Vagina (tissue), 2 donors: ENCODE measurements at regions not wholly inside any gene's neighbourhood (a gene's known extent, or its start where the extent isn't known, plus 50 kb on each side); places are given as distances from the start of the nearest gene placed in this dataset.

Experiments used
- DNase-seq, 2 donors: peaks; one replicate each; pipeline ENCODE4 v3.0.0-alpha.2; 2017; ENCODE audit errors: extremely low spot score in 2 of 2
- H3K27ac ChIP-seq: fragments of 200-600 bp; sonication (generic); one replicate; pipeline ENCODE4 v1.5.1; 2019
- H3K27me3 ChIP-seq: fragments of 200-600 bp; sonication (generic); one replicate; pipeline ENCODE4 v1.5.1; 2019
- H3K36me3 ChIP-seq, 2 donors: fragments of 200-600 bp; sonication (generic); one replicate each; pipeline ENCODE4 v1.5.1; 2017 to 2019
- H3K4me1 ChIP-seq: fragments of 200-600 bp; sonication (generic); one replicate; pipeline ENCODE4 v1.5.1; 2019
- H3K4me3 ChIP-seq, 2 donors: fragments of 200-600 bp; sonication (generic); 1 replicate in 1 of 2; 2 replicates in 1 of 2; pipeline ENCODE4 v1.5.1; 2016 to 2019
- H3K9me3 ChIP-seq: fragments of 200-600 bp; sonication (generic); one replicate; pipeline ENCODE4 v1.5.1; 2019
- POLR2A ChIP-seq, 2 donors: fragments of 450-650 bp; IDR thresholded peaks; one replicate each; pipeline ENCODE4 v1.6.1; 2017; ENCODE audit warnings: antibody characterized with exemption in 2 of 2, mild to moderate bottlenecking in 2 of 2, moderate library complexity in 2 of 2
- POLR2AphosphoS5 ChIP-seq, 2 donors: sonication (generic); formaldehyde crosslinking; IDR thresholded peaks; one replicate each; pipeline ENCODE4 v1.9.0; 2017; ENCODE audit warnings: antibody characterized with exemption in 2 of 2, mild to moderate bottlenecking in 2 of 2, low read depth in 1 of 2; ENCODE audit not compliant: insufficient read depth in 1 of 2
- intact Hi-C: fragments of 100-400 bp; cut with DNase I; formaldehyde crosslinking; loops from one replicate; pipeline ENCODE4 v1.15.1; 2023
- TF ChIP-seq, protein P1 (sequence below), 3 experiments: fragments of 450-650 bp in 2 of 3; fragments of 200-600 bp in 1 of 3; sonication (generic) in 1 of 3; IDR thresholded peaks; one replicate each; pipeline ENCODE4 v1.5.1; 2017 to 2019; ENCODE audit warnings: antibody characterized with exemption in 3 of 3, mild to moderate bottlenecking in 2 of 3, moderate library complexity in 2 of 3

GRCh38 chr13:37230346-37230745, 124.9 kb upstream of the CSNK1A1L start:
- DNase-seq = no peak
- TF ChIP-seq POLR2AphosphoS5 (IDR thresholded peaks at IDR 0.05; ENCODE audit: insufficient read depth in 1 of 2, low read depth in 1 of 2) (no peak), POLR2A (IDR thresholded peaks at IDR 0.05) (no peak)
- TF ChIP-seq, protein P1, sequence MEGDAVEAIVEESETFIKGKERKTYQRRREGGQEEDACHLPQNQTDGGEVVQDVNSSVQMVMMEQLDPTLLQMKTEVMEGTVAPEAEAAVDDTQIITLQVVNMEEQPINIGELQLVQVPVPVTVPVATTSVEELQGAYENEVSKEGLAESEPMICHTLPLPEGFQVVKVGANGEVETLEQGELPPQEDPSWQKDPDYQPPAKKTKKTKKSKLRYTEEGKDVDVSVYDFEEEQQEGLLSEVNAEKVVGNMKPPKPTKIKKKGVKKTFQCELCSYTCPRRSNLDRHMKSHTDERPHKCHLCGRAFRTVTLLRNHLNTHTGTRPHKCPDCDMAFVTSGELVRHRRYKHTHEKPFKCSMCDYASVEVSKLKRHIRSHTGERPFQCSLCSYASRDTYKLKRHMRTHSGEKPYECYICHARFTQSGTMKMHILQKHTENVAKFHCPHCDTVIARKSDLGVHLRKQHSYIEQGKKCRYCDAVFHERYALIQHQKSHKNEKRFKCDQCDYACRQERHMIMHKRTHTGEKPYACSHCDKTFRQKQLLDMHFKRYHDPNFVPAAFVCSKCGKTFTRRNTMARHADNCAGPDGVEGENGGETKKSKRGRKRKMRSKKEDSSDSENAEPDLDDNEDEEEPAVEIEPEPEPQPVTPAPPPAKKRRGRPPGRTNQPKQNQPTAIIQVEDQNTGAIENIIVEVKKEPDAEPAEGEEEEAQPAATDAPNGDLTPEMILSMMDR (IDR thresholded peaks at IDR 0.05) = no peak
- Histone ChIP-seq H3K9me3 (no peaks in the 10 kb centered on the region), H3K4me3 (no peak overlapping the region), H3K27me3 (no peaks in the 10 kb centered on the region), H3K36me3 (no peaks in the 10 kb centered on the region), H3K27ac (no peak overlapping the region), H3K4me1 (no peaks in the 10 kb centered on the region)
- intact Hi-C loops = no loop called here

DNA sequence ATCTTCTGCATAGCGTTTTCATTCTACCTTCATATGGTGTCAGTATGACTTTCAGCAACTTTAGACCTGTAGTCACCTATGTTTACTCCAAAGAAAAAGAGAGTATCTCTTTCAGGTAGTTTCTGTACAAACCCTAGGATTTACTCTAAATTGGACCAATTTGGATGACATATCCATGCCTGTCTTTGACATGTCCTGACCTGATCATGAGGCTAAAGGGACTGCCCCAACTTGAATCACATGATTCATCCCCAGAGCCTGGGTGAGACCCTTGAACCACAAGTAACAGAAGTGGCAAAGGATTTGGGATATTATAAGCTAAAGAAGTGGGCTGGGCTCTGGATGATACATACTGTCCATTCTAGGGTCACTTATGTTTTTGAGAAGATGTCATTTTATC, 124.5 kb upstream of the CSNK1A1L start:
- no peaks in the 10 kb centered on the region for H3K27me3 ChIP-seq
- no peak overlapping the region for H3K4me3 ChIP-seq
- H3K27ac ChIP-seq = no peak overlapping the region
- DNase-seq = no peak
- H3K9me3 ChIP-seq = no peaks in the 10 kb centered on the region
- no peaks in the 10 kb centered on the region for H3K4me1 ChIP-seq
- TF ChIP-seq, protein P1 (IDR thresholded peaks at IDR 0.05) = no peak
- TF ChIP-seq POLR2A (IDR thresholded peaks at IDR 0.05) = no peak
- no peak for TF ChIP-seq POLR2AphosphoS5 (IDR thresholded peaks at IDR 0.05; ENCODE audit: insufficient read depth in 1 of 2, low read depth in 1 of 2)
- intact Hi-C loops = no loop called here
- H3K36me3 ChIP-seq = no peaks in the 10 kb centered on the region

- no peaks in the 10 kb centered on the region for H3K36me3 ChIP-seq
- no peak overlapping the region for H3K27ac ChIP-seq
- DNase-seq = no peak
- no peaks in the 10 kb centered on the region for H3K9me3 ChIP-seq
- no peaks in the 10 kb centered on the region for H3K4me1 ChIP-seq
- no peak overlapping the region for H3K4me3 ChIP-seq
- intact Hi-C loops = no loop called here
- H3K27me3 ChIP-seq = no peaks in the 10 kb centered on the region
- TF ChIP-seq POLR2AphosphoS5 (IDR thresholded peaks at IDR 0.05; ENCODE audit: insufficient read depth in 1 of 2, low read depth in 1 of 2) (no peak), POLR2A (IDR thresholded peaks at IDR 0.05) (no peak)
- TF ChIP-seq, protein P1 (IDR thresholded peaks at IDR 0.05) = no peak
Measured at GRCh38 chr13:37226971-37227370, 121.5 kb upstream of the CSNK1A1L start.

DNA sequence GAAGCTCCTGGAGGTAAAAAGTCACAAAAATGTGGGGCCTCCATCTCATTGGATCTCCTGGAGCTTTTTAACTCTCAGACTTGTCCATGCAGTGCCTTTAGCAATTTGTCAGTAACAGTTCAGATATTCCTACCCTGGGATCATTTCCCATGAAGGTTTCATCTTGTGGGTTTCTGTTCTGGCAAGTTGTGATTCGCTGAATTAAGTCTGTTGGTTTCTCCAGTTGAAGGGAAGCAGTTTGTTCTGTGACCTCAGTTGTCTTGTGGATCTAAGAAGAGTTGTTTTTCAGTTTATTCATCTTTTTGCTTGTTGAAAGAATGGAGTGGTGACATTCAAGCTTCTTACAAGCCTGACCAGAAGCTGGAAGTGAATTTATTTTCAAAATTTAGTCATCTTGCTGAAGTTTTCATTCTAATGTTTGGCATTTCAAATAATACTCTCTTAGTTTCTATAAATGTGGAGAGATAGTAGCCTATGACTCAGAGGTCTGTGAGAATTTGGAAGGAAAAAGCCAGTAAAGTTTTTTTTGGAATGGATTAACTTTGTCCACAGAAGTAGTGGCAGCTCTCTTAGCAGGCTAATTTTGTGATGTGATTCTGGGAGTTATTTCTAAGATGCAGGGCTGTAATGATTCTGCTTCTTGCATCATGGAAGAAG, 120.1 kb upstream of the CSNK1A1L start:
- Histone ChIP-seq H3K27me3 (no peaks in the 10 kb centered on the region), H3K9me3 (no peaks in the 10 kb centered on the region), H3K36me3 (no peaks in the 10 kb centered on the region), H3K4me3 (no peak overlapping the region), H3K27ac (no peak overlapping the region), H3K4me1 (no peaks in the 10 kb centered on the region)
- intact Hi-C loops = no loop called here
- no peak for DNase-seq
- no peak for TF ChIP-seq POLR2A (IDR thresholded peaks at IDR 0.05)

- Histone ChIP-seq H3K27me3 (no peaks in the 10 kb centered on the region), H3K9me3 (no peaks in the 10 kb centered on the region), H3K4me3 (no peak overlapping the region), H3K27ac (no peak overlapping the region), H3K36me3 (no peaks in the 10 kb centered on the region), H3K4me1 (no peaks in the 10 kb centered on the region)
- TF ChIP-seq POLR2A (IDR thresholded peaks at IDR 0.05) = no peak
- TF ChIP-seq, protein P1 (IDR thresholded peaks at IDR 0.05) = no peak
- no peak for TF ChIP-seq POLR2AphosphoS5 (IDR thresholded peaks at IDR 0.05; ENCODE audit: insufficient read depth in 1 of 2, low read depth in 1 of 2)
- DNase-seq = no peak
- intact Hi-C loops = no loop called here
Measured at GRCh38 chr13:37216331-37216730, 110.9 kb upstream of the CSNK1A1L start.
